ENCODE measurements at regions not wholly inside any gene's neighbourhood (a gene's known extent, or its start where the extent isn't known, plus 50 kb on each side); places are given as distances from the start of the nearest gene placed in this dataset.

DNA sequence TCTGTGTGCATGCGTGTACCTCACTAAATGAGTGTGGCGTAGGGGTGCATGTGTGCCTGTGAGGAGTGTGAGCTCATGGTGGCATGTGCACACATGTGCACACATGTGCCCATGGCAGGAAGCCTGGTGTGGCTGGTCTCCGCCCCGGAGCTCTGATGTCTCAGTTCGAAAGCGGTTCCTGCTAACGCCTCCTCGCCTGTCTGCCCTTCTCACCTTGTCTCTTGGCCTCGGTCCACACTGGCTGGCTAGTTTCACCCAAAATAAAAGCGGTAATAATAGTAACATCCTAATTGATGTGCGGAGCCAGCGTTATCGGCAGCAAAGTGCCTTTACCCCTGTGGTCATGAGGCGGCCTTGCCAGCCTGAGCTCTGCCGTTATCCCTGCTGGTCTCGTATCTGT is 1190.4 kb downstream of the BRD1 start:
- TF ChIP-seq, protein P1, sequence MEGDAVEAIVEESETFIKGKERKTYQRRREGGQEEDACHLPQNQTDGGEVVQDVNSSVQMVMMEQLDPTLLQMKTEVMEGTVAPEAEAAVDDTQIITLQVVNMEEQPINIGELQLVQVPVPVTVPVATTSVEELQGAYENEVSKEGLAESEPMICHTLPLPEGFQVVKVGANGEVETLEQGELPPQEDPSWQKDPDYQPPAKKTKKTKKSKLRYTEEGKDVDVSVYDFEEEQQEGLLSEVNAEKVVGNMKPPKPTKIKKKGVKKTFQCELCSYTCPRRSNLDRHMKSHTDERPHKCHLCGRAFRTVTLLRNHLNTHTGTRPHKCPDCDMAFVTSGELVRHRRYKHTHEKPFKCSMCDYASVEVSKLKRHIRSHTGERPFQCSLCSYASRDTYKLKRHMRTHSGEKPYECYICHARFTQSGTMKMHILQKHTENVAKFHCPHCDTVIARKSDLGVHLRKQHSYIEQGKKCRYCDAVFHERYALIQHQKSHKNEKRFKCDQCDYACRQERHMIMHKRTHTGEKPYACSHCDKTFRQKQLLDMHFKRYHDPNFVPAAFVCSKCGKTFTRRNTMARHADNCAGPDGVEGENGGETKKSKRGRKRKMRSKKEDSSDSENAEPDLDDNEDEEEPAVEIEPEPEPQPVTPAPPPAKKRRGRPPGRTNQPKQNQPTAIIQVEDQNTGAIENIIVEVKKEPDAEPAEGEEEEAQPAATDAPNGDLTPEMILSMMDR (IDR thresholded peaks at IDR 0.05) = no peak
- TF ChIP-seq POLR2A (IDR thresholded peaks at IDR 0.05) = no peak

All from heart left ventricle (tissue), 13 donors.